ENCODE measurements at regions not wholly inside any gene's neighbourhood (a gene's known extent, or its start where the extent isn't known, plus 50 kb on each side); places are given as distances from the start of the nearest gene placed in this dataset.

- Histone ChIP-seq H3K4me1 (no peaks in the 10 kb centered on the region), H4K20me1 (no peaks in the 10 kb centered on the region), H3K27me3 (no peaks in the 10 kb centered on the region), H3K27ac (no peak overlapping the region), H3K4me2 (no peak overlapping the region), H3K36me3 (no peaks in the 10 kb centered on the region), H3K4me3 (no peak overlapping the region), H3K9ac (no peak overlapping the region), H3K9me3 (no peaks in the 10 kb centered on the region)
- no peak for TF ChIP-seq Cebpa-rat (IDR thresholded peaks at IDR 0.05)
Measured at GRCh38 chr4:85243857-85244256, 231.1 kb upstream of the ARHGAP24 start.

GRCh38 chr4:85244638-85245037 is 230.3 kb upstream of the ARHGAP24 start:
- Histone ChIP-seq H4K20me1 (no peaks in the 10 kb centered on the region), H3K9ac (no peak overlapping the region), H3K9me3 (no peaks in the 10 kb centered on the region), H3K4me3 (no peak overlapping the region), H3K27me3 (no peaks in the 10 kb centered on the region), H3K27ac (no peak overlapping the region), H3K36me3 (no peaks in the 10 kb centered on the region), H3K4me1 (no peaks in the 10 kb centered on the region), H3K4me2 (no peak overlapping the region)
- no peak for TF ChIP-seq Cebpa-rat (IDR thresholded peaks at IDR 0.05)

GRCh38 chr4:85246055-85246454 is 228.9 kb upstream of the ARHGAP24 start:
- Histone ChIP-seq H3K4me2 (no peak overlapping the region), H3K27me3 (no peaks in the 10 kb centered on the region), H3K9me3 (no peaks in the 10 kb centered on the region), H3K4me1 (no peaks in the 10 kb centered on the region), H3K4me3 (no peak overlapping the region), H3K27ac (no peak overlapping the region), H3K36me3 (no peaks in the 10 kb centered on the region), H4K20me1 (no peaks in the 10 kb centered on the region), H3K9ac (no peak overlapping the region)
- no peak for TF ChIP-seq Cebpa-rat (IDR thresholded peaks at IDR 0.05)

- H3K9me3 ChIP-seq, result 0 out of 2 replicates have a peak, but pooled peaks cover 6% of the 10 kb centered on the region
- H3K36me3 ChIP-seq, result no peaks in the 10 kb centered on the region
- H3K4me3 ChIP-seq, result no peak overlapping the region
- H3K4me1 ChIP-seq, result no peaks in the 10 kb centered on the region
- no peaks in the 10 kb centered on the region for H3K27me3 ChIP-seq
- TF ChIP-seq Cebpa-rat (IDR thresholded peaks at IDR 0.05), result no peak
- no peak overlapping the region for H3K27ac ChIP-seq
- no peak overlapping the region for H3K9ac ChIP-seq
- no peaks in the 10 kb centered on the region for H4K20me1 ChIP-seq
- no peak overlapping the region for H3K4me2 ChIP-seq
Measured at GRCh38 chr4:85250852-85251251, 224.1 kb upstream of the ARHGAP24 start.

- H3K4me2 ChIP-seq, result no peak overlapping the region
- H3K9me3 ChIP-seq, result 0 out of 2 replicates have a peak, but pooled peaks cover 6% of the 10 kb centered on the region
Measured at GRCh38 chr4:85257817-85258370, 217.1 kb upstream of the ARHGAP24 start.

GRCh38 chr4:85260064-85260463 is 214.9 kb upstream of the ARHGAP24 start:
- H4K20me1 ChIP-seq, result no peaks in the 10 kb centered on the region
- no peaks in the 10 kb centered on the region for H3K27me3 ChIP-seq
- H3K4me2 ChIP-seq, result no peak overlapping the region
- TF ChIP-seq Cebpa-rat (IDR thresholded peaks at IDR 0.05), result no peak
- H3K4me1 ChIP-seq, result no peaks in the 10 kb centered on the region
- H3K36me3 ChIP-seq, result no peaks in the 10 kb centered on the region
- no peak overlapping the region for H3K27ac ChIP-seq
- H3K9ac ChIP-seq, result no peak overlapping the region
- H3K9me3 ChIP-seq, result no peaks in the 10 kb centered on the region
- no peak overlapping the region for H3K4me3 ChIP-seq

More at GRCh38 chr4:85257817-85258370, 217.1 kb upstream of the ARHGAP24 start:
- H3K27ac ChIP-seq, result no peak overlapping the region
- no peak for TF ChIP-seq Cebpa-rat (IDR thresholded peaks at IDR 0.05)
- no peaks in the 10 kb centered on the region for H3K36me3 ChIP-seq
- H3K9ac ChIP-seq, result no peak overlapping the region
- no peaks in the 10 kb centered on the region for H3K4me1 ChIP-seq
- no peaks in the 10 kb centered on the region for H3K27me3 ChIP-seq
- no peaks in the 10 kb centered on the region for H4K20me1 ChIP-seq
- no peak overlapping the region for H3K4me3 ChIP-seq

- Histone ChIP-seq H3K27me3 (no peaks in the 10 kb centered on the region), H4K20me1 (no peaks in the 10 kb centered on the region), H3K4me3 (no peak overlapping the region), H3K9ac (no peak overlapping the region), H3K27ac (no peak overlapping the region), H3K4me1 (no peaks in the 10 kb centered on the region), H3K9me3 (no peaks in the 10 kb centered on the region), H3K36me3 (no peaks in the 10 kb centered on the region), H3K4me2 (no peak overlapping the region)
- no peak for TF ChIP-seq Cebpa-rat (IDR thresholded peaks at IDR 0.05)
Measured at GRCh38 chr4:85265234-85265633, 209.7 kb upstream of the ARHGAP24 start.

GRCh38 chr4:85268188-85268587 is 206.8 kb upstream of the ARHGAP24 start:
- no peak overlapping the region for H3K4me3 ChIP-seq
- no peak overlapping the region for H3K9ac ChIP-seq
- no peaks in the 10 kb centered on the region for H3K27me3 ChIP-seq
- H3K4me1 ChIP-seq, result no peaks in the 10 kb centered on the region
- TF ChIP-seq Cebpa-rat (IDR thresholded peaks at IDR 0.05), result no peak
- peaks cover 2% of the 10 kb centered on the region for H3K9me3 ChIP-seq
- no peak overlapping the region for H3K4me2 ChIP-seq
- no peaks in the 10 kb centered on the region for H3K36me3 ChIP-seq
- H3K27ac ChIP-seq, result no peak overlapping the region
- no peaks in the 10 kb centered on the region for H4K20me1 ChIP-seq

- H3K27ac ChIP-seq, result no peak overlapping the region
- no peaks in the 10 kb centered on the region for H3K36me3 ChIP-seq
- peaks cover 9% of the 10 kb centered on the region for H3K9me3 ChIP-seq
- TF ChIP-seq Cebpa-rat (IDR thresholded peaks at IDR 0.05), result no peak
- no peaks in the 10 kb centered on the region for H3K27me3 ChIP-seq
- no peak overlapping the region for H3K9ac ChIP-seq
- H3K4me2 ChIP-seq, result no peak overlapping the region
- no peaks in the 10 kb centered on the region for H3K4me1 ChIP-seq
- H4K20me1 ChIP-seq, result no peaks in the 10 kb centered on the region
- no peak overlapping the region for H3K4me3 ChIP-seq
Measured at GRCh38 chr4:85268961-85269360, 206.0 kb upstream of the ARHGAP24 start.

GRCh38 chr4:85274955-85275354 is 200.0 kb upstream of the ARHGAP24 start:
- Histone ChIP-seq H4K20me1 (no peaks in the 10 kb centered on the region), H3K4me2 (no peak overlapping the region), H3K9me3 (peaks cover 11% of the 10 kb centered on the region), H3K4me3 (no peak overlapping the region), H3K9ac (no peak overlapping the region), H3K27ac (no peak overlapping the region), H3K36me3 (no peaks in the 10 kb centered on the region), H3K27me3 (no peaks in the 10 kb centered on the region), H3K4me1 (no peaks in the 10 kb centered on the region)
- no peak for TF ChIP-seq Cebpa-rat (IDR thresholded peaks at IDR 0.05)

- no peak for TF ChIP-seq Cebpa-rat (IDR thresholded peaks at IDR 0.05)
- H3K4me3 ChIP-seq, result no peak overlapping the region
Measured at GRCh38 chr4:85280963-85281362, 194.0 kb upstream of the ARHGAP24 start.

More at GRCh38 chr4:85280963-85281362, 194.0 kb upstream of the ARHGAP24 start:
- Histone ChIP-seq H3K4me2 (no peak overlapping the region), H3K36me3 (no peaks in the 10 kb centered on the region), H4K20me1 (no peaks in the 10 kb centered on the region), H3K9ac (no peak overlapping the region), H3K27me3 (no peaks in the 10 kb centered on the region), H3K27ac (no peak overlapping the region), H3K9me3 (no peaks in the 10 kb centered on the region), H3K4me1 (no peaks in the 10 kb centered on the region)

All from BLaER1 (cell line).